ENCODE measurements at regions not wholly inside any gene's neighbourhood (a gene's known extent, or its start where the extent isn't known, plus 50 kb on each side); places are given as distances from the start of the nearest gene placed in this dataset.
"Not testable (repeated sequence)": the region's sequence is repeated elsewhere in the genome, so short reads cannot be mapped to it uniquely, and the experiment has no call there.

DNA sequence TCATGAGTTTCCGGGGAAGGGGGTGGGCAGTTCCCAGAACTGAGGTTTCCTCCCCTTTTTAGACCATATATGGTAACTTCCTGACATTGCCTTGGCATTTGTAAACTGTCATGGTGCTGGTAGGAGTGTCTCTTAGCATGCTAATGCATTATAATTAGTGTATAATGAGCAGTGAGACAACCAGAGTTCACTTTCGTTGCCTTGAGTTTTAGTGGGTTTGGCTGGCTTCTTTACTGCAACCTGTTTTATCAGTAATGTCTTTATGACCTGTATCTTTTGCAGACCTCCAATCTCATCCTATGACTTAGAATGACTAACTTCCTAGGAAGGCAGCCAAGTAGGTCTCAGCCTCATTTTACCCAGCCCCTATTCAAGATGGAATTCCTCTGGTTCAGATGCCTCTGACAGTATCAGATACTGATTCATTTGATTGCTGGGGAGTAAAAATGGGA, 447.3 kb downstream of the XIRP2 start:
- no peak for DNase-seq

DNA sequence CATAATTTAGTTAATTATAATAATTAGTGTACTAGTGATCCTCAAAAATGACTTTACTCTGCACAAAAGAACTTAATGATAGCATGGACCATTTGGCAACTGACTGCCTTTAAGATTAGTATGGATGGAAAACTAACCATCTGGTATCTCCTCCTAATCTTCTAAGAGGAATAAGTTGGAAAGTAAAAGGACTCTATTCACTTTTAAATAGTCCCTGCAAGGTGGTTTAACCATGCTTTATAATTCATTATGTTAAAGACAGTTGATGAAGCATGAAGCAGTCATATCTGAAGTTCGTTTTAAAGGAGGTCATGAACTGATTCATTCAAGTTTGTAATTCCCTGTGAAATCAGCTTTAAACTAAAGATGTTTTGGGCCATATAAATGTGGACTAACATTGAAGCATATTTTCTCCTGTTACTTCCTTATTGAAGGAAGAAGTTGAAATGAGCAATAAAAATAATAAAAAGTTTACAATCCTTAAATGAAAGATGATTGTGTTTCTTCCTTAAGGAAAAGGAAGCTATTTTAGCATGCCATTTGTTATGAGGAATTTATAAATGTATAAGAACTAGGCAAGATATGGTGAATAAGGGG, 446.0 kb downstream of the XIRP2 start:
- DNase-seq = no peak

DNA sequence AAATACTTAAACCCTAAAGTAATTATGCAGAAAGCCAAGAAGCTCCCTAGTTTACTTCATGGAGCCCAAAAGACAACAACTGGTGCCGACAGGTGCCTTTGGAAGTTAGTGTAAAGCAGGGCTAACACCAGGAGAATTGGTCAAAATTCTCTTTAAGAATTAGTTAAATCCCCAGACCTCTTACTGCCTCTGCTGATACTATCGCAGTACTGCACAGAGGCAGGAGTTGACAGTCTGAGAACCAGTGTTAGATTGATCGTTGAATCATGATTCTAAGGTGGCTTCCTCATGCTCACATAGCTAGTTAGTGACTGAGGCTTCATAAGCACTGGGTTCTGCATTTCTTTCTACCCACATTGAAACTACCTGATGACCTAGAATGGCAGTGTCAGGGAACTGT, 445.0 kb downstream of the XIRP2 start:
- DNase-seq = no peak

DNA sequence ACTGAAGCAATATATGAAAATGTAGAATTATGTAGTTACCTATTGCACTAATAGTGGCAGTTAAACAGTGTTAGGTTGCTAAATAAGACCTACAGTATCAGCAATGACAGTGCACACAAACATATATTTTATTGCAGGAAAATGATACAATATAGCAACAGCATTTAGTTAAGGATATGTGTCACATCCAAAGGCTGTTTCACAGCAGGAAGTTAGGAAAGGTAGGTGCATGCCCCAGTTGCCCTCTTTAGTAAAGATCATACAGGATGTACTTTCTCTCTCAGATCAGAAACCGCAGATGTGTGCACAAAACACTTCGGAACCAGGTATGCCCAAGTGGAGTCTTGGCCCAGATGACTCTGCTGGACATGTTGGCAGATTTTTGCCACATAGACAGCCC, 444.1 kb downstream of the XIRP2 start:
- no peak for DNase-seq

DNA sequence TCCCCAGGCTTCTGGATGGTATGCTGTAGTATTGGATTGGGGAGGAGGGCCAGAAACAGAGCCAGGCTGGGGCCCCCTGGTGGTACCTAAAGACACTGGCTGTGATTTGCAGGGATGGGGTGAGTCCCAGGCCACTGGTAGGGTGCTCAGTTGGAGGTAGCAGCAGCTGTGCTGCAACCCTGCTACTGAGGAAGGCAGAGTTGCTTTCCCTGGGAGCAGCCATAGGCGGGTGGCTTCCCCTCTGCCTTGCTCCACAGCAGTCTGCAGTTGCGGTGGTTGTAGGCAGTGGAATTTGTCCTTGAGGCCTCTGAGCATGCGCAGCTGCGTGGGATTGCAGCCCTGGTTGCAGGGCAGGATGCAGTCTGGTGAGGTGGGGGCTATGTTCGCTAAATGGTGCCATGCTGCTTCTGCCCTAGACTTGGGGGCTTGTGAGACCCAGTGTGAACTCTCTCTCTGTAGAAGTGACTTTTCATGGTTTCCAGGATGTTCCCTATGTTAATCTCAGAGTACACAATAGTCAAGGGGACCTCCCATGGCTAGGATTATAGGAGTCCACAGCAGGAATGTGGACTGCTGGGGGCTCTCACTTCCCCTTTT, 443.5 kb downstream of the XIRP2 start:
- DNase-seq = no peak

DNA sequence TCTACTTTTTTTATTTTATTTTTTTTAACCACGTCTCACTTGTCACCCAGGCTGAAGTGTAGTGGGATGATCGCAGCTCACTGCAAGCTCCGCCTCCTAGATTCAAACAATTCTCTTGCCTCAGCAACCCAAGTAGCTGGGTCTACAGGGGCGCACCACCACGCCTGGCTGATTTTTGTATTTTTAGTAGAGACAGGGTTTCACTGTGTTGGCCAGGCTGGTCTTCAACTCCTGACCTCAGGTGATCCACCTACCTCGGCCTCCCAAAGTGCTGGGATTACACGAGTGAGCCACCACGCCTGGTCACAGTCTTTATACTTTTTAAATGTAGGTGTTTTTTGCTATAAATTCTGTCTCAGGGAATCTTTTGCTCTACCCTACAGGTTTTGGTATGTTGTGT, 440.5 kb downstream of the XIRP2 start:
- DNase-seq = not testable (repeated sequence)

DNA sequence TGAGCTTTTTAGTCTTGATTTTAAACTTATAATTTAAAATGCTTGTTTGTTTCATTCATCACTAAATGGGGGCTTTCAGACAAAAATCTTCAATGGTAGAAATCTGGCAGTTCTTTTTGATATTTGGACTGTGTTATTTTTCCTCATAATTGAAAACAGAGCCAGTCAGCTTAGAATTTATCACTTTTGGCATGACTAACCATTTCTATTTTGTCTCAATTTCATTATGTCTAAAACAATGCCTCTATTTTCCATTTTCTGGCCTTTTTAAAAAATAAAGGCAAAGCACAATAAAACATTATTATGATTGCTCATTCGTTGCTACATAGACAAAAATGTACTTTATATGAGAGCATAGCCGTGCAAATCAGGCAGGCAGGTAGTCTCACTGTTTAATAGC, 434.5 kb downstream of the XIRP2 start:
- no peak for DNase-seq

DNA sequence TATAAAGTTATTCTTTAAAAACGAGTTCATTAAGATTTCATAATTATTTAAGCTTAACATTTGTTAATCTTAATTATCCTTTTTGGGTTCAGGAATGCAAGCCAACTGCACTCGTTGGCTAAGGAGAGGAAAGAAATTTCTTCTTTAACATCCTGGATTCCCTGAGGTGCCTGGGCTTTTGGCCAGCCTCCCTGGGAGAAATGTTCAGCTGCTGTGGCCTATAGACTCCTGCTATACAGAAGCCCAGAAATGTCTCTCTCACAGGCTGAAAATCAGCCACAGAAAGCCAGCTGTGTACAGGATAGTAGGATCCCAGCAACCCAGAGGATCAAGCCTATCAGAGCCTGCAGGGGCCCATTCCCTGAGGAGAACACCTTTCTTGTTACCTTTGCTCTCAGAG, 430.3 kb downstream of the XIRP2 start:
- no peak for DNase-seq

DNA sequence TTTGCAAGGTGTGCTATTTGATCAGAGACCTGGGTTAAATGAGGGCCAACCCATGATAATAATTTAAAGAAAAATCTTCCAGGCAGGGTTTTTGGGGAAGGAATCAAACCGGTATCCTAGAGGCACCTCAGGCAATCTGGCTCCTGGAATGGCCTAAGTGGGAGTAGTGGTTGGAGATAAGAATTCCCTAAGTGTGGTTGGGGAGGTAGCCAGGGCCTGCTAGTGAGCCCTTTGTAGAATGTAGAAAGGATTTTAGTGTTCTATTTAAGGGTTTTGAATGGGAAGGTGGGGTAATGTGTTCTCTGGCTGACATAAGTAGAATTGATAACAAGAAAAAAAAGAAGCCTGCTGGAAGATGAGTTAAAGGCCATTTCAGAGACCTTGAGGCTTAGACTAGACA, 422.2 kb downstream of the XIRP2 start:
- no peak for DNase-seq

All from DMS 273 treated with DMSO at 0.1 percent for 48 hours (cell line).